Prostate gland (tissue), 2 donors: ENCODE measurements at regions not wholly inside any gene's neighbourhood (a gene's known extent, or its start where the extent isn't known, plus 50 kb on each side); places are given as distances from the start of the nearest gene placed in this dataset.
"Not testable (repeated sequence)": the region's sequence is repeated elsewhere in the genome, so short reads cannot be mapped to it uniquely, and the experiment has no call there.

ENCODE experiments used
- DNase-seq: peaks from one replicate; pipeline ENCODE4 v3.0.0-alpha.2; 2019; ENCODE audit warnings: low spot score
- H3K27ac ChIP-seq, 2 donors: fragments of 200-600 bp; sonication (generic); 2 replicates each; pipeline ENCODE4 v1.5.1; 2017 to 2019
- H3K27me3 ChIP-seq: fragments of 200-600 bp; sonication (generic); replicated peaks from 2 replicates; pipeline ENCODE4 v1.5.1; 2019; ENCODE audit not compliant: insufficient read depth
- H3K36me3 ChIP-seq, 2 donors: fragments of 200-600 bp; sonication (generic); 1 replicate in 1 of 2; 2 replicates in 1 of 2; pipeline versions ENCODE4 v1.5.1 to v1.8.1; 2017 to 2019
- H3K4me1 ChIP-seq: fragments of 200-600 bp; sonication (generic); replicated peaks from 2 replicates; pipeline ENCODE4 v1.5.1; 2019
- H3K4me3 ChIP-seq, 2 donors: fragments of 200-600 bp; sonication (generic); 2 replicates each; pipeline ENCODE4 v1.5.1; 2017 to 2019
- H3K9me3 ChIP-seq: fragments of 200-600 bp; sonication (generic); 2 replicates; pipeline ENCODE4 v1.5.1; 2017
- POLR2A ChIP-seq: fragments of 450-650 bp; IDR thresholded peaks from one replicate; pipeline ENCODE4 v1.6.1; 2016; ENCODE audit warnings: antibody characterized with exemption, mild to moderate bottlenecking
- POLR2AphosphoS5 ChIP-seq: sonication (generic); formaldehyde crosslinking; IDR thresholded peaks from one replicate; pipeline ENCODE4 v1.6.1; 2017; ENCODE audit warnings: antibody characterized with exemption
- WGBS: methylation state at CpG from one replicate; pipeline ENCODE4 v1.1.5; 2018; 5-methylcytosine and 5-hydroxymethylcytosine counted together
- intact Hi-C: fragments of 100-400 bp; cut with DNase I; formaldehyde crosslinking; loops from one replicate; pipeline ENCODE4 v1.14.2; 2022
- TF ChIP-seq, protein P1 (sequence below), 4 experiments: fragments of 200-600 bp in 2 of 4; fragments of 450-650 bp in 2 of 4; sonication (generic) in 2 of 4; IDR thresholded peaks; 1 replicate in 3 of 4; 2 replicates in 1 of 4; pipeline ENCODE4 v1.5.1; 2016 to 2019; ENCODE audit warnings: antibody characterized with exemption in 4 of 4, mild to moderate bottlenecking in 2 of 4, moderate library complexity in 2 of 4

DNA sequence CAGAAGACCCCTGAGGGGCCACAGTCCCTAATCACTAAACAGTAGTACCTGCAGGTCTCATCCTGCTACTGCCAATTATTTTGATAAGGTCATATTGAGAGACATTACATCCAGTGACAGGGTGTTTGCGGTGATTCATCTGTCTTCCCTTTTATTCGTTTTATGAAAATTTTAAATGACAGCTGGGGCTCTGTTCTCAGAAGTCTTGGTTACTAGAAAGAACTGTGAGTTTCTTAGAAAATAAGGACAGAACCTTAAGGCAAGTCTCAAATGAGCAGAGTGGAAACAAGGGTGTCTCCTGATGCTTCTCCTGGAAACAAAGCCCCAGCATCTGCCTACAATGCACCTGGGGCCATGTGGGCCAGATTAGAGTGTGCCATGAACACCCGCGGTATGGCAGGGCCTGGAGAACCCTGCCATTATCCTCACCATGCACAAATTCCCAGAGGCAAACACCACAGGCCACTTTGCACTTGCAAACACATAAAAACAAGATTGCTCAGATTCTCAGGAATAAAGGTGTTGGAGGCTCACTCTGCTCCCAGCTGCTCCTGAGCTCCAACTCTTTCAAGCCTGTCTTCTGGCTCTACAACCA lies 66.3 kb upstream of the IQSEC1 start:
- intact Hi-C loops = no loop called here
- Histone ChIP-seq H3K4me1 (no peaks in the 10 kb centered on the region), H3K27ac (no peak overlapping the region), H3K4me3 (no peak overlapping the region), H3K36me3 (no peaks in the 10 kb centered on the region), H3K9me3 (no peaks in the 10 kb centered on the region), H3K27me3 (peaks cover 2% of the 10 kb centered on the region)
- 86% methylated on average over 4 of the region's 4 CpGs for WGBS
- no peak for DNase-seq
- TF ChIP-seq, protein P1, sequence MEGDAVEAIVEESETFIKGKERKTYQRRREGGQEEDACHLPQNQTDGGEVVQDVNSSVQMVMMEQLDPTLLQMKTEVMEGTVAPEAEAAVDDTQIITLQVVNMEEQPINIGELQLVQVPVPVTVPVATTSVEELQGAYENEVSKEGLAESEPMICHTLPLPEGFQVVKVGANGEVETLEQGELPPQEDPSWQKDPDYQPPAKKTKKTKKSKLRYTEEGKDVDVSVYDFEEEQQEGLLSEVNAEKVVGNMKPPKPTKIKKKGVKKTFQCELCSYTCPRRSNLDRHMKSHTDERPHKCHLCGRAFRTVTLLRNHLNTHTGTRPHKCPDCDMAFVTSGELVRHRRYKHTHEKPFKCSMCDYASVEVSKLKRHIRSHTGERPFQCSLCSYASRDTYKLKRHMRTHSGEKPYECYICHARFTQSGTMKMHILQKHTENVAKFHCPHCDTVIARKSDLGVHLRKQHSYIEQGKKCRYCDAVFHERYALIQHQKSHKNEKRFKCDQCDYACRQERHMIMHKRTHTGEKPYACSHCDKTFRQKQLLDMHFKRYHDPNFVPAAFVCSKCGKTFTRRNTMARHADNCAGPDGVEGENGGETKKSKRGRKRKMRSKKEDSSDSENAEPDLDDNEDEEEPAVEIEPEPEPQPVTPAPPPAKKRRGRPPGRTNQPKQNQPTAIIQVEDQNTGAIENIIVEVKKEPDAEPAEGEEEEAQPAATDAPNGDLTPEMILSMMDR (IDR thresholded peaks at IDR 0.05) = no peak
- no peak for TF ChIP-seq POLR2AphosphoS5
- TF ChIP-seq POLR2A = no peak

DNA sequence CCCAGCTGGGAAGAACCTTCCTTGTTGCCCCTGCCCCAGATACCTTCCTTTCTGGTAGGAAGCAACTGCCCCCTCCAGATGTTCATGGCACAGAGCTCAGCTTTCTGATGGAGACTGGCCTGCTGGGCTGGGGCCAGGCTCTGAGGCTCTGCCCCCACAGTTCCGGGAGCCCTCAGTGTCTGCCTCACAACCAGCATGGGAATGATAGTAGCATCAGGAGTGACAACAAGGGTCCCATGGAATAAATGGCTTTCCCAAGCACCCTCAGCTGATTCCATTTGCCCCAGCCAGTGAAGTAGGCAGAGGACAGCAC lies 65.6 kb upstream of the IQSEC1 start:
- Histone ChIP-seq H3K9me3 (no peaks in the 10 kb centered on the region), H3K27ac (no peak overlapping the region), H3K36me3 (no peaks in the 10 kb centered on the region), H3K27me3 (peaks cover 2% of the 10 kb centered on the region), H3K4me3 (no peak overlapping the region), H3K4me1 (no peaks in the 10 kb centered on the region)
- DNase-seq = no peak
- 90% methylated on average over 1 of the region's 1 CpG for WGBS
- TF ChIP-seq POLR2AphosphoS5 (no peak), POLR2A (no peak)
- TF ChIP-seq, protein P1 (IDR thresholded peaks at IDR 0.05) = no peak
- intact Hi-C loops = no loop called here

DNA sequence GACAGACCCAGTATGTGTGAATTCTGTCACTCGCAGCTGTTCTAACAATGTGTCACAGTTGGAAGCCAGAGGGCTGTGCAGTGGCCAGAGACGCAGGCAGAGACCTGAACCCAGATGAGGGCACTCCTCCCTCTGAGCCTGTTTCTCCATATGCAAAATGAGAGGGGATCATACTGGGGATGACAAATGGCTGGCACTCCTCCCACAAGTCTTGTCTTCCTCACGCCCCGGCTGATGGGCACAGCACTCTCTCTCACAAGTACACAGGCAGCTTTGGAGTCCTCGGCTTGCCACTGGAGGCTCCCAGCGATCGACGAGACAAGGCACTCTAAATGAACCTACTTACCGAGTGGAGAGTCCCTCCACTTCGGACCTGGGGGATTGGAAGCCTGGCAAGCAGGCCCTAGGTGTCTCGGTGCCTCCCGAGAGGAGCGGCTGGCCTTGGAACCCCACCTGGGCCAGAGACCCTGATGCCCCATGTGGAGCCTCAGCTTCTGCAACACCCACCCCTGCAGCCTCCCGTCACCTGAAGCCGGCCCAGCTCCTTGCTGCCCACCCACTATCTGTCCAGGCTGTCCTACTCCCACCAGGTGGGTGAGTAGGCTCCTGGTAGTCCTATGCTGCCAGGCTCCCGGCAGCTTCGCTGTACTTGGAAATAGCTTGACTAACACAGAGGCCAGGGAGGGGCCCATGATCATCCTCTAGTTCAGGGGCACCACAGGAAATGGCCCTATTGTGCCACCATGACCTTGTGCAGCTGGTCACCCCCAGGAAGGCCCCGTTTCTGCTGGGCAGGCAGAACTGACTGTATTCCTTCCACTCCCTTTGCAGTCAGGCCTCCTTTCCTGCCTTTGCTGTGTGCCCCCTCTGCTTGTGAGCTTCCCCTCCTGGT lies 65.0 kb upstream of the IQSEC1 start:
- no peak overlapping the region for H3K4me3 ChIP-seq
- no peak for DNase-seq
- intact Hi-C loops = no loop called here
- H3K9me3 ChIP-seq = no peaks in the 10 kb centered on the region
- no peak overlapping the region for H3K27ac ChIP-seq
- H3K4me1 ChIP-seq = no peaks in the 10 kb centered on the region
- H3K36me3 ChIP-seq = no peaks in the 10 kb centered on the region
- WGBS = 83% methylated on average over 18 of the region's 18 CpGs
- TF ChIP-seq POLR2A = no peak
- TF ChIP-seq, protein P1 (IDR thresholded peaks at IDR 0.05) = no peak
- TF ChIP-seq POLR2AphosphoS5 = no peak
- no peaks in the 10 kb centered on the region for H3K27me3 ChIP-seq

DNA sequence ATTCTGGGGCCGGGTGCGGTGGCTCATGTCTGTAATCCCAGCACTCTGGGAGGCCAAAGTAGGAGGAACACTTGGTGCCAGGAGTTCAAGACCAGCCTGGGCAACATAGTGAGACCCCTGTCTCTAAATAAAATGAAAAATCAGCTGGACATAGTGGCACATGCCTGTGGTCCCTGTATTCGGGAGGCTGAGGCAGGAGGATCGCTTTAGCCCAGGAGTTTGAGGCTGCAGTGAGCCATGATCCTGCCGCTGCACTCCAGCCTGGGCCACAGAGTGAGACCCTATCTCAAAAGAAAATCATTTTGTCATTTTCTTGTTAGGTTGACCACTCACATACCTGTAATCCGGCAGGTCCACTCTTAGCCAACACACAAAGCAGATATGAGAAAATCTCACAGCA lies 63.6 kb upstream of the IQSEC1 start:
- H3K9me3 ChIP-seq, H3K4me3 ChIP-seq, H3K36me3 ChIP-seq, DNase-seq, H3K27ac ChIP-seq, intact Hi-C loops, H3K4me1 ChIP-seq, H3K27me3 ChIP-seq: not testable (repeated sequence)
- WGBS = 93% methylated on average over 6 of the region's 6 CpGs

DNA sequence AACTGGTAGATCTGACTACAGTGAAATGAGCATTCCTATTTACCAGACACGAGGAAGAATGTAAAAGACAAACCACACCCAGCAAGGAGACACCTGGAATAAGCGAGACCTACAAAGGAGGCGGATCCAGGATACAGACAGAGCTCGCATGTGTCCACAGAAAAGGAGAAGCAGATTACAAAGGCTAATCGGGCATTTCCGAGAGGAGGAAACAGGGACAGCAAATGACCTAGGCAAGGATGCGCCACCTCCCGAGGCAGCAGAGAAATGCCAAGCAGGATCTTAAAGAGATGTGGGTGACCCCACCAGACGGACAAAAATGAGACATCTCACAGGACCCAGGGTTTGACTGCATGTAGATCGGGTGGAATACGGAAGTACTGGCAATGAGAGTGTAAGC lies 63.2 kb upstream of the IQSEC1 start:
- Histone ChIP-seq H3K9me3 (no peaks in the 10 kb centered on the region), H3K27ac (no peak overlapping the region), H3K4me1 (no peaks in the 10 kb centered on the region), H3K27me3 (no peaks in the 10 kb centered on the region), H3K4me3 (no peak overlapping the region), H3K36me3 (no peaks in the 10 kb centered on the region)
- DNase-seq = no peak
- intact Hi-C loops = no loop called here
- TF ChIP-seq POLR2A (no peak), POLR2AphosphoS5 (peak; percentile 19)
- 74% methylated on average over 11 of the region's 11 CpGs for WGBS

DNA sequence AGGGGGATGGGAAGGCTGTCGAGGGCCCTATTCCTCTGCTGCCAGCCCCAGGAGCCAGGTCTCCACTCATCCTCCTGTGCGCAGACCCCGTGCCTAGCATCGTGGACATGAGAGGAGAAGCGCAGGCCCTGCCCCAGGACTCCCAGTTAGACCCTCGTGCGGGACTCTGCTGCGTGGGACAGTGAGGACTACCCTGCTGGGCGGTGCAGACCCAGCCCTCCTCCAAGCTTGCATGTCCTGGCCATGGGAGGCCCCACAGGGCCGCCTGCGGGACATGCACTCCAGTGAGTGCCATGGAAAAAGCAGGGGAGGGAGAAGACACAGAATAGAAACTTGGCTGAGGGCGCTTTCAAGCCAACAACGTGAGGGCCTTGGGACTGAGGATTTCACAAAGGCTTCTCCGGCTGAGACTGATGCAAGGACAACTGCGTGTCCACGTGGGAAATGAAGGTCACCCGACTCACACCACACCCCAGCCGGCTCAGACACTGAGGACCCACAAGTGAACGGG lies 62.6 kb upstream of the IQSEC1 start:
- no peaks in the 10 kb centered on the region for H3K4me1 ChIP-seq
- H3K4me3 ChIP-seq = no peak overlapping the region
- TF ChIP-seq, protein P1 (IDR thresholded peaks at IDR 0.05) = no peak
- TF ChIP-seq POLR2AphosphoS5 (no peak), POLR2A (no peak)
- no peaks in the 10 kb centered on the region for H3K9me3 ChIP-seq
- H3K27me3 ChIP-seq = no peaks in the 10 kb centered on the region
- WGBS = 77% methylated on average over 19 of the region's 19 CpGs
- no peak overlapping the region for H3K27ac ChIP-seq
- no peaks in the 10 kb centered on the region for H3K36me3 ChIP-seq
- DNase-seq = no peak
- intact Hi-C loops = no loop called here
